MM.1S (cell line): ENCODE measurements at regions not wholly inside any gene's neighbourhood (a gene's known extent, or its start where the extent isn't known, plus 50 kb on each side); places are given as distances from the start of the nearest gene placed in this dataset.

Experiments
- EZH2 ChIP-seq: fragments of 300-600 bp; sonication (generic); optimal IDR thresholded peaks from 2 replicates; pipeline ENCODE3; 2017; ENCODE audit warnings: low read depth, mild to moderate bottlenecking, antibody characterized with exemption, low read length, mixed read lengths
- TF ChIP-seq, protein P1 (sequence below): fragments of 300-600 bp; sonication (generic); IDR thresholded peaks from 2 replicates; pipeline ENCODE4 v1.5.1; 2016; ENCODE audit warnings: antibody characterized with exemption, low read length, mixed read lengths

- TF ChIP-seq, protein P1, sequence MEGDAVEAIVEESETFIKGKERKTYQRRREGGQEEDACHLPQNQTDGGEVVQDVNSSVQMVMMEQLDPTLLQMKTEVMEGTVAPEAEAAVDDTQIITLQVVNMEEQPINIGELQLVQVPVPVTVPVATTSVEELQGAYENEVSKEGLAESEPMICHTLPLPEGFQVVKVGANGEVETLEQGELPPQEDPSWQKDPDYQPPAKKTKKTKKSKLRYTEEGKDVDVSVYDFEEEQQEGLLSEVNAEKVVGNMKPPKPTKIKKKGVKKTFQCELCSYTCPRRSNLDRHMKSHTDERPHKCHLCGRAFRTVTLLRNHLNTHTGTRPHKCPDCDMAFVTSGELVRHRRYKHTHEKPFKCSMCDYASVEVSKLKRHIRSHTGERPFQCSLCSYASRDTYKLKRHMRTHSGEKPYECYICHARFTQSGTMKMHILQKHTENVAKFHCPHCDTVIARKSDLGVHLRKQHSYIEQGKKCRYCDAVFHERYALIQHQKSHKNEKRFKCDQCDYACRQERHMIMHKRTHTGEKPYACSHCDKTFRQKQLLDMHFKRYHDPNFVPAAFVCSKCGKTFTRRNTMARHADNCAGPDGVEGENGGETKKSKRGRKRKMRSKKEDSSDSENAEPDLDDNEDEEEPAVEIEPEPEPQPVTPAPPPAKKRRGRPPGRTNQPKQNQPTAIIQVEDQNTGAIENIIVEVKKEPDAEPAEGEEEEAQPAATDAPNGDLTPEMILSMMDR: no peak
- TF ChIP-seq EZH2: no peak
Measured at GRCh38 chr4:79121223-79121622, 182.0 kb upstream of the PAQR3 start.
